Glutamatergic neuron (in vitro differentiated cells): ENCODE measurements at regions not wholly inside any gene's neighbourhood (a gene's known extent, or its start where the extent isn't known, plus 50 kb on each side); places are given as distances from the start of the nearest gene placed in this dataset.

Experiments used
- DNase-seq: peaks from one replicate; pipeline ENCODE4 v3.0.0; 2022
- H3K27ac Mint-ChIP-seq: one replicate; pipeline ENCODE4 v1.8.0; 2020; ENCODE audit warnings: mild to moderate bottlenecking, mixed read lengths, inconsistent platforms; ENCODE audit not compliant: unreplicated experiment
- H3K27me3 Mint-ChIP-seq: one replicate; pipeline ENCODE4 v1.8.0; 2020; ENCODE audit warnings: mild to moderate bottlenecking, moderate library complexity, mixed read lengths, inconsistent platforms; ENCODE audit not compliant: unreplicated experiment
- H3K36me3 Mint-ChIP-seq: one replicate; pipeline ENCODE4 v1.8.0; 2020; ENCODE audit warnings: mild to moderate bottlenecking, mixed read lengths, inconsistent platforms; ENCODE audit not compliant: unreplicated experiment
- H3K4me1 Mint-ChIP-seq: one replicate; pipeline ENCODE4 v1.8.0; 2020; ENCODE audit warnings: mild to moderate bottlenecking, low read depth, mixed read lengths, inconsistent platforms; ENCODE audit not compliant: unreplicated experiment
- H3K4me3 Mint-ChIP-seq: one replicate; pipeline ENCODE4 v1.8.0; 2020; ENCODE audit warnings: mild to moderate bottlenecking, mixed read lengths, inconsistent platforms; ENCODE audit not compliant: unreplicated experiment
- H3K9me3 Mint-ChIP-seq: one replicate; pipeline ENCODE4 v1.8.0; 2020; ENCODE audit warnings: mild to moderate bottlenecking, moderate library complexity, mixed read lengths, inconsistent platforms; ENCODE audit not compliant: unreplicated experiment
- CTCF ChIP-seq: fragments of 200-600 bp; sonication (generic); IDR thresholded peaks from one replicate; pipeline ENCODE4 v1.5.0; 2021; ENCODE audit not compliant: partially characterized antibody, unreplicated experiment

- peaks cover 37% of the 10 kb centered on the region for H3K4me1 Mint-ChIP-seq
- TF ChIP-seq CTCF, result no peak
- H3K36me3 Mint-ChIP-seq, result peaks cover 11% of the 10 kb centered on the region
- H3K4me3 Mint-ChIP-seq, result peak overlapping the region; percentile 86
- peaks cover 33% of the 10 kb centered on the region for H3K9me3 Mint-ChIP-seq
- peaks cover 44% of the 10 kb centered on the region for H3K27me3 Mint-ChIP-seq
- DNase-seq, result no peak
- H3K27ac Mint-ChIP-seq, result peak overlapping the region; percentile 56
These were observed 58.0 kb upstream of the TMEM33 start for GRCh38 chr4:41877020-41877796.

GRCh38 chr4:41874873-41875272 is 60.4 kb upstream of the TMEM33 start:
- no peak for TF ChIP-seq CTCF
- DNase-seq, result no peak
- Mint-ChIP-seq H3K36me3 (peaks cover 11% of the 10 kb centered on the region), H3K27me3 (peaks cover 31% of the 10 kb centered on the region), H3K4me1 (peaks cover 30% of the 10 kb centered on the region), H3K9me3 (peaks cover 23% of the 10 kb centered on the region), H3K4me3 (peak overlapping the region; percentile 88), H3K27ac (peak overlapping the region; percentile 96)

- H3K9me3 Mint-ChIP-seq, result peaks cover 21% of the 10 kb centered on the region
- TF ChIP-seq CTCF, result no peak
- peak overlapping the region; percentile 88 for H3K4me3 Mint-ChIP-seq
- DNase-seq, result no peak
- peak overlapping the region; percentile 96 for H3K27ac Mint-ChIP-seq
- H3K27me3 Mint-ChIP-seq, result peaks cover 27% of the 10 kb centered on the region
- H3K4me1 Mint-ChIP-seq, result peaks cover 30% of the 10 kb centered on the region
- H3K36me3 Mint-ChIP-seq, result peaks cover 11% of the 10 kb centered on the region
These were observed 60.8 kb upstream of the TMEM33 start for GRCh38 chr4:41874398-41874797.

GRCh38 chr4:41873380-41874295 is 61.6 kb upstream of the TMEM33 start:
- H3K9me3 Mint-ChIP-seq, result peaks cover 19% of the 10 kb centered on the region
- H3K4me1 Mint-ChIP-seq, result peaks cover 26% of the 10 kb centered on the region
- no peak for TF ChIP-seq CTCF
- DNase-seq, result peak; percentile 67
- H3K27ac Mint-ChIP-seq, result peak overlapping the region; percentile 96
- H3K27me3 Mint-ChIP-seq, result peaks cover 26% of the 10 kb centered on the region
- H3K36me3 Mint-ChIP-seq, result peaks cover 11% of the 10 kb centered on the region
- peak overlapping the region; percentile 88 for H3K4me3 Mint-ChIP-seq

- H3K27me3 Mint-ChIP-seq, result peaks cover 28% of the 10 kb centered on the region
- no peak overlapping the region for H3K4me3 Mint-ChIP-seq
- H3K36me3 Mint-ChIP-seq, result peaks cover 5% of the 10 kb centered on the region
- peaks cover 34% of the 10 kb centered on the region for H3K4me1 Mint-ChIP-seq
- H3K9me3 Mint-ChIP-seq, result peaks cover 25% of the 10 kb centered on the region
- DNase-seq, result no peak
- TF ChIP-seq CTCF, result no peak
- H3K27ac Mint-ChIP-seq, result no peak overlapping the region
These were observed 65.2 kb upstream of the TMEM33 start for GRCh38 chr4:41870035-41870434.
